ENCODE measurements at regions not wholly inside any gene's neighbourhood (a gene's known extent, or its start where the extent isn't known, plus 50 kb on each side); places are given as distances from the start of the nearest gene placed in this dataset.

GRCh38 chr6:3526962-3527650, 70.3 kb upstream of the SLC22A23 start:
- TF ChIP-seq CTCF (conservative IDR thresholded peaks at IDR 0.05; ENCODE audit: low read length) (no peak), EZH2phosphoT487 (IDR thresholded peaks at IDR 0.05; ENCODE audit: borderline replicate concordance) (no peak)
